GM12864 (cell line): ENCODE measurements at regions not wholly inside any gene's neighbourhood (a gene's known extent, or its start where the extent isn't known, plus 50 kb on each side); places are given as distances from the start of the nearest gene placed in this dataset.

Source experiments
- DNase-seq: peaks from one replicate; pipeline ENCODE4 v3.0.0-alpha.2; 2011; ENCODE audit warnings: low read depth
- H3K4me3 ChIP-seq: 2 replicates; pipeline ENCODE4 v1.5.1; 2011; ENCODE audit warnings: mild to moderate bottlenecking, low read depth, low read length, control low read depth
- TF ChIP-seq, protein P1 (sequence below): IDR thresholded peaks from 2 replicates; pipeline ENCODE4 v1.5.1; 2011; ENCODE audit warnings: low read depth, mild to moderate bottlenecking, moderate library complexity, low read length, control low read depth, inconsistent platforms; ENCODE audit errors: missing control alignments

DNA sequence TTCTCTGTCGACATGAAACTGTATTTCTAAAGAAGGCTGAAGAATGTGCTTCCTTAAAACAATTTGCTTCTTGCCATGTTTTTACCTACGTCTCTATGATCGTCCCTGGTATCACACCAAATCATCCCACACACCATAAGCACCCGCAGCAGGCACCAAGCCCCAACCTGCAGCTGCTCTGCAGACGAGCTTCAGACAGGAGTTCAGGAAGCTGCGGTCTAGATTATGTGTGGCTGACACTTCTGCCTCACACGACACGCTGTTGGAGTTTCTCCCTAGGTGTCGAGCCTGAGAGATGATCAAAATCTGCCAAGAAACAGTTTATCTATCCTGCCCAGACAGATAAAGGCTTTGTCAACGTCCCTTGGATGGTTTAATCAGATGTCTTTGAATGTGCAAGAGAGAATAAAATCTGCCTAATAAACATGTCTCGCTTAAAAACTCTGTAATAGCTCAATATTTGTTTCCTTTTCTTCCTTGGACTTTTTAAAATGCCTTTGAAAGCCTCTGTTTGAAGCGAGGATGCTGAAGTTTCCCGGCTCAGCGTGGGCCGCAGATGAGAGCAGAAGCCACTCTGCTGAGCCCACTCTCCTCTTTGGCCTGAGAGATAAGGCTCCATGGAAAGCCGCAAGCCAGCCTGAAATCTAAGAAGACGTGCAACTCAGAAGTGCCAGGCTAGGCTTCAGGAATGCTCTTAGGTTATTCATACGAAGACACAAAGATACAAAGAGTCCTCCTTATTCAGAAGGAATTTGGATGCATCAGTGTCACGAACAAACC lies 158.3 kb upstream of the PFKP start:
- DNase-seq, result no peak
- H3K4me3 ChIP-seq, result no peak overlapping the region
- TF ChIP-seq, protein P1, sequence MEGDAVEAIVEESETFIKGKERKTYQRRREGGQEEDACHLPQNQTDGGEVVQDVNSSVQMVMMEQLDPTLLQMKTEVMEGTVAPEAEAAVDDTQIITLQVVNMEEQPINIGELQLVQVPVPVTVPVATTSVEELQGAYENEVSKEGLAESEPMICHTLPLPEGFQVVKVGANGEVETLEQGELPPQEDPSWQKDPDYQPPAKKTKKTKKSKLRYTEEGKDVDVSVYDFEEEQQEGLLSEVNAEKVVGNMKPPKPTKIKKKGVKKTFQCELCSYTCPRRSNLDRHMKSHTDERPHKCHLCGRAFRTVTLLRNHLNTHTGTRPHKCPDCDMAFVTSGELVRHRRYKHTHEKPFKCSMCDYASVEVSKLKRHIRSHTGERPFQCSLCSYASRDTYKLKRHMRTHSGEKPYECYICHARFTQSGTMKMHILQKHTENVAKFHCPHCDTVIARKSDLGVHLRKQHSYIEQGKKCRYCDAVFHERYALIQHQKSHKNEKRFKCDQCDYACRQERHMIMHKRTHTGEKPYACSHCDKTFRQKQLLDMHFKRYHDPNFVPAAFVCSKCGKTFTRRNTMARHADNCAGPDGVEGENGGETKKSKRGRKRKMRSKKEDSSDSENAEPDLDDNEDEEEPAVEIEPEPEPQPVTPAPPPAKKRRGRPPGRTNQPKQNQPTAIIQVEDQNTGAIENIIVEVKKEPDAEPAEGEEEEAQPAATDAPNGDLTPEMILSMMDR, result no peak

DNA sequence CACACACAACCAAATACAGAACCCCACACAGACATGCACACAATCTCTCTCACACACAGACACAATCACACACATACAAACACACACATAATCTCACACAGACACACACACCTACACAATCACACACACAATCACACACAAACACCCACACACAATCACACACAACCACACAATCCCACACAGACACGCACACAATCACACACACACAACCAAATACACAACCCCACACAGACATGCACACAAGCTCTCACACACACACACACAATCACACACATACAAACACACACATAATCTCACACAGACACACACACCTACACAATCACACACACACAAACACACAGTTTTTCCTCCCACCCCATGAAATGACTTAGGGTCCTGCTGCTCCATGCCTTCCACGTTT lies 160.4 kb upstream of the PFKP start:
- TF ChIP-seq, protein P1, result no peak
- no peak overlapping the region for H3K4me3 ChIP-seq

DNA sequence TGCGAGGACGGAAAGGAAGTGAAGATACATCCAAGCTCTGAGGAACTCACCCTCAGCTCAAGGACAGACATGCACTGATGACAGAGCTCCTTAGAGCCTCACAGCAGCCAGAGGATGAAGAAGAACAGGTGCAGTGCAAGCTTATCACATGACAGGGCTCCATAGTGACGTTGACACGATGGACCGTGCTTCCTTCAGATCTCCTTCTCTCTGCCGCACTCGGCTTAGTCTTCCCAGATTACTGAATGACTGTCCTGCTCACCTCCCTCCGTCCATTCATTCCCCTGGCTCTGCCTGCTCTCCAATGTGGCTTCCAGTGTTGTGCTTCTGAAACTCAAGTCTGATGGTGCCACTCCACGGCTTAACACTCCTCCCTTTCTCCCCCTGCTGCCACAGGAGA lies 161.5 kb upstream of the PFKP start:
- TF ChIP-seq, protein P1, result no peak
- H3K4me3 ChIP-seq, result no peak overlapping the region
- DNase-seq, result no peak

More for the DNA sequence above, 160.4 kb upstream of the PFKP start:
- no peak for DNase-seq

DNA sequence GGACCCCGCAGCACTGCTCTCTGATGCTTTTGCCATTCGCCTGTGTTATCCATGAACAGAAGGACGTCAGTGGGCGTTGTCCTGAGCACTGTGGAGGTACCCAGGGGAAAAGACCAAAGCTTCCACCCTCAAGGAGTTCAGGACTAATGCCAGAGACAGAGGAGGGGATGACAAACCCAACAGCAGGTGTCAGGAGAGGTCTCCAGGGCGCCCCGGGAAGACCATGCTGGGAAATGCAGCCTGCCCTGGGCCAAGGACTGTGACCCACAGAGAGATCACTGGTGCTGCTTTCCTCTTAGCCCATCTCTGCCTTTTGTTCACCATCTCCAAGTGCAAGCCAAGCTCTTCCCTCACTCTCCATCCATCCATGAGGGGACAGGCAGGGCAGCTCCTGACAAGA lies 166.8 kb upstream of the PFKP start:
- no peak overlapping the region for H3K4me3 ChIP-seq
- TF ChIP-seq, protein P1, result no peak
- no peak for DNase-seq

DNA sequence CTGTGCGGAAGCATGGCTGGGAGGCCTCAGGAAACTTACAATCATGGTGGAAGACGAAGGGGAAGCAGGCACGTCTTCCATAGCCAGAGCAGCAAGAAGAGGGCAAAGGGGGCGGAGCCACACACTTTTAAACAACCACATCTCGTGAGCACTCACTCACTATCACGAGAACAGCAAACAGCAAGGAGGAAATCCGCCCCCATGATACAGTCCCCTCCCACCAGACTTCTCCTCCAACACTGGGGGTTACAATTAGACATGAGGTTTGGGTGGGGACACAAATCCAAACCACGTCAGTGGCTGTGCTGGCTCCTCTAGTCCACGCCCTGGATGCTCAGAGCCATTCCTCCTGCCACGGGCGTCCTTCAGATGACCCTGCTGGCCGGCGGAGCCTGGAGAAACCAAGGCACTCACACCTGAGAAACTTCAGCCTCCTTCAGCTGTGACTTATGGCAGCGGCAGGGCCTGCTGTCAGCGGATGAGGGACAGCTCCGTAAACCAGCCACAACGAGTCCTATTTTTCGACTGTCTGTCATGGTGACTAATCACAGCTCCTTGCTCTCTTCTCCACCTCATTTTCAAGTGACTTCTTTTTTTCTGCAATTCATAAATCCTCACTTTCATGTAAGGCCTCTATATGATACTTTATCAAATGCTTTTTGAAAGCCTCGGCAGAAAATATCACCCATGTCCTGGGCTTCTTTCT lies 167.9 kb upstream of the PFKP start:
- no peak overlapping the region for H3K4me3 ChIP-seq
- no peak for DNase-seq
- TF ChIP-seq, protein P1, result no peak

DNA sequence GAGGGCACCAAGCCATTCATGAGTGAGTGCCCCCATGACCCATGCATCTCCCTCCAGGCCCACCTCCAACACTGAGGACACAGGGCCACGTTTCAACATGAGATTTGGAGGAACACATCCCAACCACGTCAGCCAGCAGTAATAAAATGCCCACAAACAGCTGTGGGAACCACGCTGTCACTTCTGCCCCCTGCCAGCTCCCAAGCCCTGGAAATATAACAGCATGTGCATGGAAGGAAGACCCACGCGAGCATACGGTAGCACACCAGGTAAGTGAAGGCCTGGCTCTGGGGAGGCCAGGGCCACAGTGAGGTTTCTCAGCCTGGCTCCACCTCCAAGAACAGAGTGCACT lies 168.9 kb upstream of the PFKP start:
- TF ChIP-seq, protein P1, result no peak
- DNase-seq, result no peak
- no peak overlapping the region for H3K4me3 ChIP-seq
